ENCODE measurements at regions not wholly inside any gene's neighbourhood (a gene's known extent, or its start where the extent isn't known, plus 50 kb on each side); places are given as distances from the start of the nearest gene placed in this dataset.

DNA sequence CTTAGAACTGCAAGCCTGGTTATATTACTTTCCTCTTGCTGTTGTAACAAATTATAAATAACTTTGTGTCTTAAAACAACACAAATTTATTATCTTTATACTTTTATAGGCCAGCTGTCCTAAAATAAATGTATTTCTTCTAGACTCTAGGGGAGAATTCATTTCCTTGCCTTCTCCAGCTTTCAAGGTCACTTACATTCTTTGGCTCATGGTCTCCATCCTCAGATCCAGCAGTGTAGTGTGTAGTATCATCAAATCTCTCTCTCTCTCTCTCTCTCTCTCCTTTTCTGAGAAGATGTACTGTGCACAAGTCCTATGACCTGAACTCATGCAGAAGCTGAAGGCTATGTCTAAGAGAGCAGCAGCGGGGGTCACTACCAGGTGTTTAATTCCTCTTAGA, 1510.6 kb downstream of the MRPL39 start (continued):
- no peak for TF ChIP-seq GABPA (IDR thresholded peaks at IDR 0.05; ENCODE audit: borderline replicate concordance, insufficient read depth, low read length)

DNA sequence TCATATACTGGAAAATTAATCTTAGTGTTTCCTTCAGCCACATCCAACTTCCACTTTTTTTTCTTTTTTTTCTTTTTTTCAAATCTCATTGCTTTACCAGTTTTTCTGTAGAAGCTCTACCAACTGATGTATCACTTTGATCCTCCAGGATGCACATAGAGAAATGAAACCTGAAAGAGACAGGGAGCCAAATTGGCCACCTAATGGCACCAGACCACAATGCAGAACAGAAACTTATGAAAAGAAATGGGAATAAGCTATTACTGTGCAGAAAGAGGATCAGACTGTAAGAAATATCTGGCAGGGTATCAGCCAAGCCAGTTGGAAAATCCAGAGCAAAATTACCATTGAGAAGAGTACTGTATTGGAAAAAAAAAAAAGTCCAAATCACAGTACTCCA, 1514.2 kb downstream of the MRPL39 start:
- TF ChIP-seq EZH2 (IDR thresholded peaks at IDR 0.05; ENCODE audit: low read depth, low read length, severe bottlenecking) (no peak), HDAC2 (IDR thresholded peaks at IDR 0.05; ENCODE audit: borderline replicate concordance in 1 of 2, low read depth in 2 of 2, low read length in 2 of 2) (no peak), CHD1 (IDR thresholded peaks at IDR 0.05; ENCODE audit: low read depth, low read length) (no peak)
- POLR2A ChIA-PET (ENCODE audit: partially characterized antibody) = no interaction called here
- no peak overlapping the region for H4K8ac ChIP-seq (ENCODE audit: extremely low read depth, insufficient read depth, low read length)
- no peak overlapping the region for H3K4me2 ChIP-seq (ENCODE audit: insufficient read depth in 1 of 2, low read depth in 2 of 2, low read length in 2 of 2)
- no peak for DNase-seq (ENCODE audit: low read depth in 1 of 2, low spot score in 2 of 2)
- no peak overlapping the region for H2BK120ac ChIP-seq (replicated peaks; ENCODE audit: low read depth, low read length)
- no peak for FAIRE-seq
- no peaks in the 10 kb centered on the region for H3K79me1 ChIP-seq (ENCODE audit: low read depth, low read length)
- H3K36me3 ChIP-seq (ENCODE audit: control insufficient read depth in 2 of 4, insufficient read depth in 4 of 4, low read length in 3 of 4) = no peaks in the 10 kb centered on the region
- H2BK20ac ChIP-seq (ENCODE audit: low read length) = no peak overlapping the region
- peaks cover 0 to 2% (median 0%) of the 10 kb centered on the region in 4 experiments; a peak in 1 of 7 replicates for H3K27me3 ChIP-seq (replicated peaks in 1 of 4; ENCODE audit: control insufficient read depth in 3 of 4, extremely low read depth in 1 of 4, insufficient read depth in 3 of 4, low read length in 3 of 4)
- H2AFZ ChIP-seq (ENCODE audit: low read length) = no peak overlapping the region
- H2BK15ac ChIP-seq (ENCODE audit: low read length) = no peak overlapping the region
- no peaks in the 10 kb centered on the region for H4K20me1 ChIP-seq (replicated peaks in 1 of 2; ENCODE audit: control insufficient read depth in 1 of 2, insufficient read depth in 2 of 2, low read length in 2 of 2)
- H3K9ac ChIP-seq (replicated peaks in 1 of 4; ENCODE audit: extremely low read depth in 1 of 4, low read depth in 3 of 4, low read length in 3 of 4) = no peak overlapping the region
- H4K5ac ChIP-seq (ENCODE audit: insufficient read length, low read depth, low read length) = no peak overlapping the region
- H2BK5ac ChIP-seq (ENCODE audit: low read depth, low read length) = no peak overlapping the region
- H3K27ac ChIP-seq (ENCODE audit: low read depth, low read length) = no peak overlapping the region
- H3K9me3 ChIP-seq (ENCODE audit: insufficient read depth in 2 of 2, low read depth in 1 of 2, low read length in 1 of 2) = peaks cover 4 to 10% of the 10 kb centered on the region in 2 experiments; a peak in 1 of 4 replicates
- no peak overlapping the region for H3K4me3 ChIP-seq (ENCODE audit: extremely low read depth in 1 of 4, insufficient read depth in 2 of 4, low read depth in 3 of 4, low read length in 4 of 4)
- H3K14ac ChIP-seq (ENCODE audit: insufficient read length) = no peak overlapping the region
- H3K18ac ChIP-seq (ENCODE audit: extremely low read depth, low read length) = no peak overlapping the region
- no peak overlapping the region for H3K23ac ChIP-seq (ENCODE audit: insufficient read length)
- H3K56ac ChIP-seq (replicated peaks; ENCODE audit: insufficient read length, low read depth, low read length) = no peak overlapping the region
- no peaks in the 10 kb centered on the region for H3K4me1 ChIP-seq (replicated peaks in 1 of 4; ENCODE audit: control insufficient read depth in 3 of 4, insufficient read depth in 4 of 4, low read length in 3 of 4)
- no peak overlapping the region for H3K4ac ChIP-seq (replicated peaks; ENCODE audit: insufficient read length, low read depth, low read length)
- H3K79me2 ChIP-seq (ENCODE audit: control insufficient read depth in 1 of 2, insufficient read depth in 2 of 2, low read length in 2 of 2) = no peaks in the 10 kb centered on the region
- H2AK5ac ChIP-seq (ENCODE audit: low read depth, low read length) = no peak overlapping the region
- H4K91ac ChIP-seq (replicated peaks; ENCODE audit: insufficient read length, low read length) = no peak overlapping the region
- H2BK12ac ChIP-seq (ENCODE audit: low read depth, low read length) = no peak overlapping the region
- CTCF ChIA-PET (ENCODE audit: partially characterized antibody) = no interaction called here
- H3K23me2 ChIP-seq (ENCODE audit: low read depth, low read length) = no peaks in the 10 kb centered on the region
